Spleen (tissue), 11 donors: ENCODE measurements at regions not wholly inside any gene's neighbourhood (a gene's known extent, or its start where the extent isn't known, plus 50 kb on each side); places are given as distances from the start of the nearest gene placed in this dataset.

ENCODE experiments used
- DNase-seq: peaks from one replicate; pipeline ENCODE4 v3.0.0-alpha.2; 2020
- H3K27ac ChIP-seq, 8 donors: fragments of 200-600 bp; sonication (generic) in 7 of 8; 1 replicate in 4 of 8; 2 replicates in 4 of 8; pipeline versions ENCODE4 v1.5.0 to v1.8.0; 2016 to 2021; ENCODE audit warnings: inconsistent platforms in 4 of 8, mild to moderate bottlenecking in 4 of 8, moderate library complexity in 1 of 8
- H3K27me3 ChIP-seq, 7 donors: fragments of 200-600 bp; sonication (generic) in 6 of 7; replicated peaks in 1 of 7; 1 replicate in 4 of 7; 2 replicates in 3 of 7; pipeline versions ENCODE4 v1.5.0 to v1.8.0; 2016 to 2021; ENCODE audit warnings: inconsistent platforms in 3 of 7, mild to moderate bottlenecking in 1 of 7
- H3K36me3 ChIP-seq, 6 donors: fragments of 200-600 bp; sonication (generic) in 5 of 6; 1 replicate in 4 of 6; 2 replicates in 2 of 6; pipeline versions ENCODE4 v1.5.0 to v1.8.0; 2016 to 2021; ENCODE audit warnings: inconsistent platforms in 2 of 6
- H3K4me1 ChIP-seq, 6 donors: fragments of 200-600 bp; sonication (generic) in 5 of 6; 1 replicate in 3 of 6; 2 replicates in 3 of 6; pipeline versions ENCODE4 v1.5.0 to v1.8.0; 2016 to 2021; ENCODE audit warnings: inconsistent platforms in 3 of 6
- H3K4me3 ChIP-seq, 8 donors: fragments of 200-600 bp; sonication (generic) in 7 of 8; 1 replicate in 4 of 8; 2 replicates in 4 of 8; pipeline versions ENCODE4 v1.5.0 to v1.8.0; 2016 to 2021; ENCODE audit warnings: inconsistent platforms in 4 of 8, mild to moderate bottlenecking in 4 of 8, moderate library complexity in 2 of 8
- H3K9me3 ChIP-seq, 8 donors: fragments of 200-600 bp; sonication (generic) in 7 of 8; 1 replicate in 4 of 8; 2 replicates in 4 of 8; pipeline versions ENCODE4 v1.5.0 to v1.8.0; 2016 to 2021; ENCODE audit warnings: inconsistent platforms in 4 of 8
- CTCF ChIP-seq, 11 experiments: fragments of 200-600 bp in 7 of 11; fragments of 450-650 bp in 4 of 11; sonication (generic) in 4 of 11; IDR thresholded peaks in 8 of 11; conservative IDR thresholded peaks in 3 of 11; 1 replicate in 7 of 11; 2 replicates in 4 of 11; pipeline versions ENCODE4 v1.4.0 to v1.8.0; 2016 to 2021; ENCODE audit warnings: antibody characterized with exemption in 11 of 11, inconsistent platforms in 4 of 11, mild to moderate bottlenecking in 1 of 11
- POLR2A ChIP-seq, 3 donors: fragments of 450-650 bp; IDR thresholded peaks; one replicate each; pipeline ENCODE4 v1.5.1; 2017; ENCODE audit warnings: antibody characterized with exemption in 3 of 3, mild to moderate bottlenecking in 1 of 3
- POLR2AphosphoS5 ChIP-seq, 3 donors: sonication (generic); formaldehyde crosslinking; IDR thresholded peaks; one replicate each; pipeline ENCODE4 v1.5.1; 2017; ENCODE audit warnings: antibody characterized with exemption in 3 of 3
- whole genome bisulfite sequencing, 5 donors: extraction: QIAGEN DNeasy Blood & Tissue Kit in 3 of 5; methylation state at CpG; one replicate each; pipeline versions ENCODE4 v1.1.5 to v1.1.7; 2013 to 2018; 5-methylcytosine and 5-hydroxymethylcytosine counted together
- intact Hi-C: fragments of 100-400 bp; cut with DNase I; formaldehyde crosslinking; loops from one replicate; pipeline ENCODE4 v1.15.0; 2023; ENCODE audit warnings: low total_unique reads
- donor health status: healthy with polysubstance abuse.
- donor health status: DM: no; HTN: no; CAD: no; lungs with moderate emphysema.
- donor health status: DM: no; HTN: no; CAD: no.
- donor health status: Bipolar disorder and iron deficiency.
- donor health status: healthy.
- donor health status: DM: no; HTN: no; CAD: no.
- donor health status: DM: yes; HTN: yes; CAD: no.

- WGBS, 5 donors: 71 to 81% (median 74%) methylated on average over 3 of the region's 3 CpGs
- intact Hi-C loops: no loop called here
- Histone ChIP-seq H3K27me3 (peaks cover 0 to 7% (median 0%) of the 10 kb centered on the region in 7 donors), H3K36me3 (no peaks in the 10 kb centered on the region), H3K9me3 (peaks cover 0 to 17% (median 6%) of the 10 kb centered on the region in 8 donors), H3K4me3 (no peak overlapping the region), H3K4me1 (no peaks in the 10 kb centered on the region), H3K27ac (no peak overlapping the region)
- TF ChIP-seq POLR2A (IDR thresholded peaks at IDR 0.05) (no peak), POLR2AphosphoS5 (IDR thresholded peaks at IDR 0.05) (no peak)
- no peak for DNase-seq
Observed at GRCh38 chr9:107155244-107155817, 127.7 kb upstream of the RAD23B start.

GRCh38 chr9:107158321-107158720, 124.8 kb upstream of the RAD23B start:
- no peak overlapping the region for H3K27ac ChIP-seq
- intact Hi-C loops: no loop called here
- H3K36me3 ChIP-seq: no peaks in the 10 kb centered on the region
- peaks cover 0 to 8% (median 0%) of the 10 kb centered on the region in 7 donors for H3K27me3 ChIP-seq
- TF ChIP-seq CTCF (IDR thresholded peaks at IDR 0.05 in 8 of 11, conservative IDR thresholded peaks at IDR 0.05 in 3 of 11) (peak in 1 of 11 experiments; percentile 22), POLR2A (IDR thresholded peaks at IDR 0.05) (no peak)
- no peak for DNase-seq
- no peaks in the 10 kb centered on the region for H3K4me1 ChIP-seq
- H3K4me3 ChIP-seq: no peak overlapping the region
- peaks cover 0 to 6% (median 0%) of the 10 kb centered on the region in 8 donors for H3K9me3 ChIP-seq
- 17 to 39% (median 26%) methylated on average over 2 of the region's 2 CpGs for WGBS, 5 donors

- Histone ChIP-seq H3K27ac (no peak overlapping the region), H3K9me3 (peaks cover 0 to 6% (median 0%) of the 10 kb centered on the region in 8 donors), H3K27me3 (peaks cover 0 to 11% (median 0%) of the 10 kb centered on the region in 7 donors), H3K4me1 (no peaks in the 10 kb centered on the region), H3K4me3 (no peak overlapping the region), H3K36me3 (no peaks in the 10 kb centered on the region)
- DNase-seq: no peak
- TF ChIP-seq CTCF (IDR thresholded peaks at IDR 0.05 in 8 of 11, conservative IDR thresholded peaks at IDR 0.05 in 3 of 11): no peak
- no peak for TF ChIP-seq POLR2A (IDR thresholded peaks at IDR 0.05)
- no peak for TF ChIP-seq POLR2AphosphoS5 (IDR thresholded peaks at IDR 0.05)
- intact Hi-C loops: no loop called here
- 28 to 54% (median 40%) methylated on average over 2 of the region's 2 CpGs for WGBS, 5 donors
Observed at GRCh38 chr9:107161338-107161737, 121.7 kb upstream of the RAD23B start.

- peaks cover 0 to 8% (median 0%) of the 10 kb centered on the region in 7 donors for H3K27me3 ChIP-seq
- no peaks in the 10 kb centered on the region for H3K4me1 ChIP-seq
- no peaks in the 10 kb centered on the region for H3K36me3 ChIP-seq
- peaks cover 0 to 6% (median 0%) of the 10 kb centered on the region in 8 donors for H3K9me3 ChIP-seq
- WGBS, 5 donors: 91 to 97% (median 92%) methylated on average over 1 of the region's 1 CpG
- no peak overlapping the region for H3K4me3 ChIP-seq
- intact Hi-C loops: no loop called here
- TF ChIP-seq POLR2A (IDR thresholded peaks at IDR 0.05) (no peak), CTCF (IDR thresholded peaks at IDR 0.05 in 8 of 11, conservative IDR thresholded peaks at IDR 0.05 in 3 of 11) (no peak), POLR2AphosphoS5 (IDR thresholded peaks at IDR 0.05) (no peak)
- H3K27ac ChIP-seq: no peak overlapping the region
- no peak for DNase-seq
Observed at GRCh38 chr9:107163370-107163769, 119.7 kb upstream of the RAD23B start.
